GM18909 (cell line): ENCODE measurements at regions not wholly inside any gene's neighbourhood (a gene's known extent, or its start where the extent isn't known, plus 50 kb on each side); places are given as distances from the start of the nearest gene placed in this dataset.

Experiments used
- ATAC-seq: cut with Tn5 transposase; IDR thresholded peaks from one replicate; pipeline ENCODE4 v1.9.1; 2021; ENCODE audit warnings: mild to moderate bottlenecking; ENCODE audit not compliant: unreplicated experiment, poor library complexity

DNA sequence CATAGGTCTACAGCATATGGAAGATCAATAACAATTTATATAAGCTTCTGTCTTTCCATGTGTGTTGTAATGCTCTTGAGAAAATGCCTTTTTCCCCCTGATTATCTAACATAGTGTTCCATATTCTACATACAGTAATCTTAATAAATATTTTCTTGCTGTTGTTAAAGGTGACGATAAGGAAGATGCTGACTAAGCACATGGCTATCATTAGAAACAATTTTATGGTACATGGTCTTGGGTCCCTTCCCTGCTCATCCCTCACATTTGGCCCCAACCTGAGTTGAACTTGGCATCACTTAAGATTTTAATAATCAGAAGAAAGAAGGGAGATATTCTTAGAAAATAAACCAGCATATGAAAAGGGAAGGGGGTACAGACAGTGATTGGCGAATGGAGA lies 382.1 kb upstream of the CDH20 start:
- no peak for ATAC-seq

- no peak for ATAC-seq
These were observed 370.6 kb upstream of the CDH20 start for GRCh38 chr18:60962625-60963024.

DNA sequence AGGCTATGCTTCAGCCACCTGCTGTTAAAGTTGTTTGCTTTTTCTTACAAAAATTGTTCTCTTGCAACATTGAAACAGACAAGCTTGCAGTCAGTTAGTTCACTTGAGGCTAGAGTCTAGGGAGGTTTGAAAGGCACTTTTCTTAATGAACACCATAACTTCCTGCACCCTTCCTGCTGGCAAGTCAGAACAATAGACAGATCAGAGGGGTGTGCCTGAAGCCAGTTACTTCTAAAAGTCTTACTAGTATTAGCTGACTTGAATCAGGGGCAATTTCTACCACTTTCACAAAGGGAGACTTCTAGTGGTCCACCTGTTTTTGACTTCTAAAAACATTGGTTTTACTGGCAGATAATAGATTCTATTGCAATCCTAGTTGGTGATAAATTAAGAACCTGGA lies 367.4 kb upstream of the CDH20 start:
- ATAC-seq = no peak

- no peak for ATAC-seq
These were observed 366.4 kb upstream of the CDH20 start for GRCh38 chr18:60966876-60967275.

- no peak for ATAC-seq
These were observed 357.8 kb upstream of the CDH20 start for GRCh38 chr18:60975420-60975819.

DNA sequence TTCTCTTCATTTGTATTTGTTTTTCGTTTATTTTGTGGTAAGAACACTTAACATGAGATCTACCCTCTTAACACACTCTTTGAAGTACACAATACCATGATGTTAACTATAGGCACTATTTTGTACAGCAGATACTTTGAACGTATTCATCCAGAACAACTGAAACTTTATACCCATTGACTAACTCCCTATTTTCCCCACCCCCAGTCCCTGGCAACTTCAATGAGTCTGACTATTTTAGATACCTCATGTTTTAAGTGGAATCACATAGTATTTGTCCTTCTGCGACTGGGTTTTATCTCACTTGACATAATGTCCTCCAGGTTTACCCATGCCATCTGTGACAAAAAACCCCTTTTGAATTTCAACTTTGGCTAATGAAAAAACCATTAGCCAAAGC lies 356.3 kb upstream of the CDH20 start:
- no peak for ATAC-seq

DNA sequence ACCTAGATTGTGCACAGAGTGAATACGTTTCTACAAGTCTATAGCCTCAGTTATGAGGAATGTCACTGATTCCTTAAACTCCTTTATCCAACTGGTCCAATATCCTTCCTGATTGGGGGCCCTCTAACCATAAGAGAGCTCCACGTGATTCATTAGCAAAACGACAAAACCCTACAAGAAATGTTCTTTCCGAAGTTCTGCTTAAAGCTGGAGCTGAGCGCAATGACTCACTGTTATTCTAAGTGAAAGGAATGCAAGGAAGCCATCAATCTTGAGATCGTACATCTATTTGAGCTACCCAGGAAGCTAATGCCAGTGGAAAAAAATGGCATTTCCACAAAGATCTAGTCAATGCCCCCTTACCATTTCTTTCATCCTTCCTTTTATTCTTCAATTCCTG lies 354.9 kb upstream of the CDH20 start:
- ATAC-seq = no peak

GRCh38 chr18:60980422-60981005 lies 352.7 kb upstream of the CDH20 start:
- ATAC-seq = no peak

DNA sequence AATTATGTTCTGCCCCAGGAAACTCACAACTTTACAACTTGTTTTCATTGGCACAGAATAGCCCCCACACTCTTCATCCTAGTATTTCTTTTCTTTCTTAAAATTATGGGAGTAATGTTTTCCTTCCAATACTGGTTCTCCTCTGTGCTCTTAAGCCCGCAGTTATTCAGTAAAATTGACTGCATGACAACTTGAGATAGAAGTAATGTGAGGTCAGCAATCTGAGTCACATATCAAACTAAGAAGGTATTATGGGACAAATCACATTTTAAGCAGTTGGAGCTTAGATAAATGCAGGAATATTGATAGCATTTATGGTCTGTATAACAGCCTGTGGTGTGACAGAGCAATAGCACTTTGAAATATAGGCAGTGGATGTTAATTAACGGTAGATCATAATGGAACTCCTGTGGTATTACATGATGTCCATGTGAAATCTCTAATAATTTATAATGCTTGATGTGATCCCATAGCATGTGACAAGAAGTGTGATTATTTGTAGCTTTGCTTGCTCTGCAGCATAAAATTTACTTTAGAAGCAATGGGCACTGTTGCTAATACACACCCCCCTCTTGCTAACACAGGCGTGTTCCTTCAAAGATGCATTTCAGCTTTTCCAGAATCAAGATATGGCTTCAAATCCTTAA lies 351.4 kb upstream of the CDH20 start:
- ATAC-seq = no peak

DNA sequence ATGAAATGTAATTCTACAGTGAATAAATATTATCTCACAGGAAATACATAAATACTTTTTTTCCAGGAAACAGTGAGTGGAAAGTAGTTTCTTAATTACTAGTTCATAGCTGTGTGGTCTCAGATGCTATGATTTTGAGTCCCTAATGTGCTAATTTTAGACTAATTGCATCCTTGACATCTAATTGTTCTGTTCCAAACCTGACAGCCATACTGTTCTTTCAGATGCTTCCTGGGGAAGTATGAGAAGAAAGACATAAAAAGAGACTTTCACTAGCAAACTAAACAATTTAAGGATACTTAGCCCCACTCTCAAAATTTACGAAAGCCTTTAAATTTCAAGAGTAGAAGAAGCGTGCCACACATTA lies 350.9 kb upstream of the CDH20 start:
- ATAC-seq = no peak

DNA sequence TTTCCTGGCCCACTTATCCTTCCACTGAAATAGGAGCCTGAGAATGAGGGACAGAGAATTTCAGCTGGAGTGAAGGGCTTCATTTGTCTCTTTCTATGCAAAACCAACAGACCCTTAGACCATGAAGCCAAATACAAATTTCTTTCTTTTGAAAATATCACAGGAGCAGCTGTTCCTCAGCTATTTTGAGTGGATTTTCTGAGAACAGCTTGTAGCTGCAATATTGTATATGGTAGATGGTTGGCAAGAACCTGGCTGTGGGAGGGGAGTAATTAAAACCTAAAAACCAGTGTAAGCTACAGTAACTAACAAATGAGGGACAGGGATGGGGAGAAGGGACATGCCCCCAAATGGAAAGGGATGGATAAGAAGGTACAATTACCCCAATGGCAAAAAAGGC lies 350.3 kb upstream of the CDH20 start:
- ATAC-seq = no peak

DNA sequence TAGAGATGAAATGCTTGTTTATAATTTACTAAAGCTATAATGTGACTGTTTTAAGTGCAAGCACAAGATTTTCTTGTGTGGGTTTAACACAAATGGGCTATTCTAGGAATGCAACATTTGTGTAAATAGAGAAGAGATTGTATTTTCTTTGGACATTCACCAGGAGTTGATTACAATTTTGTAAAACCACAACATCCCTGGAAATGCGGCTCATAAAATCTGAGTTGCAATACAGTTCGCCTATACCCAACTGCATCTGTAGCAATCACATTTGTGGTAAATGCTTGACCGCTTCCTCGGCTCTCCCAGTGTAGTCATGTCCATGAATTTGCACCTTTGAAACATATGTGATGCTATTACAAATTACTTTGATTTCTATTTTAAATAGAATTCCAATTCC lies 348.7 kb upstream of the CDH20 start:
- ATAC-seq = no peak

- ATAC-seq = no peak
These were observed 345.3 kb upstream of the CDH20 start for GRCh38 chr18:60987963-60988362.

DNA sequence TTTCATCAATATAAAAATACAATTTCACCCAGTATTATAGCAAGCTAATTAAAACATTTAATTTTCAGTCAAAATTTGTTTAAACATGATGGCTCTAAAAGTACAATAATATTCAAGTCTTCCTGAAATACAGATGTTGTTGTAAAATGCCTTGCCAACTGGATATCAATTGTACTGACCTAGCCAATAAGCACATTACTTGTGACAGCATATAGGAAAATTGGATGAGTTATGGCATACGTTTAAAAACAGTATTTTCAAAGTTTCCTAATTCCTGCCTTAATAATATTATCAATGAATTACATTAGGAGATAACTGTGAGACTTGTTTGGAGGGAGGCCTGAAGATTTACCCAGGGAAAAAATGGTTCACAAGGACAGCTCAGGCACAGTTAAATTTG lies 336.9 kb upstream of the CDH20 start:
- no peak for ATAC-seq

- ATAC-seq = no peak
These were observed 336.4 kb upstream of the CDH20 start for GRCh38 chr18:60996822-60997221.

DNA sequence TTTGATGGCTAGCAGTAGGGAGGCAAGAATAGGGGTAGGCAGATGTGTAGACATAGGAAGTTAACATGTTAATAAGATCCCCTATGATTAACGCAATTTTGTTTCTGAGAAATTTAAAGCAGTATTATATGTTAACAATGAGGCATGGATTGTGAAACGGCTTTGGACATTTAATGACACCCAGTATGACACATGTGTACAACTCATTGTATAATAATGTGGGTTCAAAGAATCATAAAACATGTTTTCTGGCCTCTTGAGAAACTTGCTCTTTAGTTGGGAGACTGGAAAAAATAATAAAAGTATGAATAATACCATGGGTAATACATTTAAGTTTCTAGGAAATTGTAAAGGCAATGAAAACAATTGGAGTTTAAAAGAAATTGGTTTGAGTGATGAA lies 332.1 kb upstream of the CDH20 start:
- ATAC-seq = no peak

DNA sequence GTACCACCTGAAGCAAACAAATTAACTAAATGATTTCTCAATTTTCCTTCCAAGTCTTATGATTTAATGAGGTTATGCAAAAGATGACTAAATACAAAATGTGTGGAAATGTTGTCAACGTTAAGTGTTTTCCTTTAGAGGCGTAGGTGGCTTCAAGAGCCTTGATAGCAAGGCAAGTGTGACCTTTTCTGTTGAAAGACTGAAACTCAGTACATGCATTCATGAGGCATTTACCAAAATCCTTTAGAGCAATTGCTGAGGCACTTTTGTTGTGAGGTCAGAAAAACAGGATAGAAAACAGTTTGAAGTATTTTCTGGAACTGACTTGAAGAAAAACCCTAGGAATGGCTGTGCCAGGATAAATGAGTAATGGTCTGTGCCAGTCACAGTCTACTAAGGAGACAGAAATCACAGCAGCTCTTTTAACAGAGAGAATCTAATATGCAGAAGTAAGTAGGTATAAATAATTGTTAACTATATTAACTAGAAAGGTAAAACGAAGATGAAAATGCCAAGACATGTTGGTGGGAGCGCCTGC lies 326.5 kb upstream of the CDH20 start:
- ATAC-seq = no peak

DNA sequence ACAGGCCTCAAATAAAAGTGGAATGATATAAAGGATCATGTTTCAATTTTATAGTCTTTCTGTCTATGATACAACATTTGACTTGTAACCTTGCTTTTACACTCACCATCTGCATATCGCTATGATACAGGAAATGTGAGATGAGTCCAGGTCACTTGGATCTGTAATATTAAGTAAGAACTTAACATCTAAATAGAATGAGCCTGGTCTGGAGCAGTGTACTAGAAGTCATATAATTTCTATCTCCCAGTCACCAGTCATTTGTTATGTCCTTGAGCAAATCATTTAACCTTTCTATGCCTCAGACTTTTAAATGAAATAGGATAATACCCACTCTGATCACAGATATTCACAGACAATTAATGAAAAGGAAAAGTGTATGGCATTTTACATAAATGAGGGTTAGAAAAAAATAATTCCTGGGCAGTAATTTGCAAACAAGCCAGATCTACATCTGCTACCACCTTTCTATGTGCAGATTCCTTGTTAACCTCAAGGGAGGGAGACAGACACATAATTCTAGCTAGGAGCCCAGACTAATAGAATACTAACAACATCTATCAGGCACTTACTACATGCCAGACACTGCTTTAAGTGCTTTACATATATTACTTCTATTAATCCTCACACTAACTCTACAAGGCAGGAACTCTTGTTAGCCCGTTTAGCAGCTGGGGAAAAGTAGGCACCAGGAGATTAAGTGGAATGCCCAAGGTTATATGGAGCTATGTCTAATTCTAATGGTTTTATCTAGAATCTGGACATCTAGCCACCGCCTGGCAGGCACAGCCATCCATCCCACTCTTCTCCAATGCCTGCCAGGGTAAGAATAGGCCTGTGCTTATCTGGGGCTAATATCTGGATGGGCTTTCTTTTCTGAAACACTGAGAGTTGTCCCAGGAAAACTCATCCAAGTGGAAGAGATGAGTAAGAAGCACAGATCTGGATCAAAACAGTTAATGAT lies 313.6 kb upstream of the CDH20 start:
- ATAC-seq = no peak

DNA sequence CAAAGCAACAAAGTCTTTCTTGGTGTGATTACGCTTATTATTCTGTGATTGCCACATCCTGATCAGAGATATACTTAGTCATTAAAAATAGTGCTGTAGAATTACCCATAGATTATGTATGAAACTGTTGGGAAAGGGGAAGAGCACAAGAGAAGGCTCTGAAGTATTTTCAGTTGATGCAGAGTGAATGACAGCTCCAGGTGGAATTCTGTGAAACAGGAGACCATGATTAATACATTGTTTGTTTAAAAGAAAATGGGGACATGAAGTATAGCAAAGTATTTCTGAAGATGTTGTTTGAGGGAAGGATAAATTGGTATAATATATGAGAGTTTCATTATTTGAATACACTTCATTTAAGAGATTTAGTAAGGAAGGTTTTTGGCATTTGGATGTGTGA lies 307.6 kb upstream of the CDH20 start:
- no peak for ATAC-seq

DNA sequence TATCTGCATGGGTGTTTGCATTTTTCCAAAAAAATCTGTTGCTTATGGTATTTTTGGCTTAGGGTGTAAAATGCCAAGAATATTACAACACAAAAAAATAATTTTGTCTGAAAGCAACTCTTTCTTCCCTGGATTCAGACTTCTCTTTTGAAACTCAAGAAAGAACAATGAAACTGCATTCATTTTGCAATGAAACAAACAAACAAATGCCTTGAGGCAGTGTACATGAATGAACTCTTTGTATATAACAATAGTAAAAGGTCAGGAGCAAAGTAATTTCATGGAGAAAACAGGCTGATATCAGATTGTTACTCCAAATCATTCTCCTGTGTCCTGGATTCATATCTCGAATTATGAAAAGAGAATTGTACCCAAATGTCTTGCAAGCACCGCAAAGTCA lies 301.6 kb upstream of the CDH20 start:
- no peak for ATAC-seq

DNA sequence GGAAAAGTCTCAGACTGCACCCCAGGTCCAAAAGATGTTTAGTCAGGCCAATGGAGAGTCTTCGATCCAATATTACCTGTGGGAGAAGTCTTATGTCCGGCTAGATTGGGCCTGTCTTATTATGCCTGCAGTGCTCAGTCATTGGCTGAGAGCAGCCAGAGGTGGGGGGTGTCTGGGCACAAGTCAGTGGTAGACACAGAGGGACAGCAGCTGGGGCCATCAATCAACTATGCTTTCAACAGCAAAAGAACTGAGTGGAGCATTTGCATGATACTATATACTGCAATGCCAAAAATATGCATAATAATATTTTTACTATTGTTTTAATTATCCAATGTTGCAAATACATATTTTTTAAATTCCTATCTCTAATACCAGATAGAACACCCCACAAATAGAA lies 298.6 kb upstream of the CDH20 start:
- ATAC-seq = no peak
